ENCODE measurements at regions not wholly inside any gene's neighbourhood (a gene's known extent, or its start where the extent isn't known, plus 50 kb on each side); places are given as distances from the start of the nearest gene placed in this dataset.

DNA sequence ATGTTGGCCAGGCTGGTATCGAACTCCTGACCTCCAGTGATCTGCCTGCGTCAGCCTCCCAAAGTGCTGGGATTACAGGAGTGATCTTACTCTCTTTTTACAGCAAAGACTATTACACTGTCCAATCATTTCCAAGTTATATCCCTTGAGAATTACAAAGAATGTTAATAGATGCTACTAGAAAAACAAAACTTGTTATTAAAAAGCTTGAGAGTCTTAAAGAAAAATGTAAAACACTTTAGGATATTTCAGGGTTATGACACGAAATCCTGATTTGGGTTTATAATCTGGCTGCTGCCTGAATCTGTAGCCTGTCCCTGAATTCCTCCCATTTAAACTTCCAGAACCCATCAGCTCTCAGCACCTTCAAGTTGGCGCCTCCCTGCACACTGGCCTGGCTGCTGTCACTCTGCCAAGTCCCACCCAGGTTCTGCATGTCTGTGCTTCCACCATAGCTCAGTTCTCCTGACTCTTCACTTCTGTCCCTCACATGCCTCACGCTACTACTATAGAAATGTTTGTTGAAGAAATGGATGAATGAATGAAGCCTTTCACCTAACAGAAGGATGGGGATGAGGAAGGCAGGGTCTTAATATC is 55.8 kb upstream of the RFXAP start:
- DNase-seq = peak; percentile 38
- Histone ChIP-seq H3K9me3 (peaks cover 3% of the 10 kb centered on the region; the same call in 1 of the 2 replicates), H3K4me3 (ENCODE audit: low read depth, low read length) (no peak overlapping the region), H3K36me3 (no peaks in the 10 kb centered on the region), H3K27me3 (no peaks in the 10 kb centered on the region), H3K4me1 (peaks cover 13% of the 10 kb centered on the region)
- TF ChIP-seq CTCF (IDR thresholded peaks at IDR 0.05; ENCODE audit: low read depth, low read length) = no peak

GRCh38 chr13:36764536-36764935 is 54.5 kb upstream of the RFXAP start:
- no peak for TF ChIP-seq CTCF (IDR thresholded peaks at IDR 0.05; ENCODE audit: low read depth, low read length)
- peaks cover 3% of the 10 kb centered on the region; the same call in 1 of the 2 replicates for H3K9me3 ChIP-seq
- no peak for DNase-seq
- H3K4me1 ChIP-seq = peaks cover 10% of the 10 kb centered on the region
- H3K27me3 ChIP-seq = peaks cover 3% of the 10 kb centered on the region; the same call in 1 of the 2 replicates
- H3K36me3 ChIP-seq = no peaks in the 10 kb centered on the region
- H3K4me3 ChIP-seq (ENCODE audit: low read depth, low read length) = no peak overlapping the region

GRCh38 chr13:36764957-36765356 is 54.1 kb upstream of the RFXAP start:
- Histone ChIP-seq H3K27me3 (peaks cover 4% of the 10 kb centered on the region; the same call in 1 of the 2 replicates), H3K4me1 (peaks cover 10% of the 10 kb centered on the region), H3K36me3 (no peaks in the 10 kb centered on the region), H3K4me3 (ENCODE audit: low read depth, low read length) (no peak overlapping the region), H3K9me3 (peaks cover 3% of the 10 kb centered on the region; the same call in 1 of the 2 replicates)
- DNase-seq = no peak
- no peak for TF ChIP-seq CTCF (IDR thresholded peaks at IDR 0.05; ENCODE audit: low read depth, low read length)

DNA sequence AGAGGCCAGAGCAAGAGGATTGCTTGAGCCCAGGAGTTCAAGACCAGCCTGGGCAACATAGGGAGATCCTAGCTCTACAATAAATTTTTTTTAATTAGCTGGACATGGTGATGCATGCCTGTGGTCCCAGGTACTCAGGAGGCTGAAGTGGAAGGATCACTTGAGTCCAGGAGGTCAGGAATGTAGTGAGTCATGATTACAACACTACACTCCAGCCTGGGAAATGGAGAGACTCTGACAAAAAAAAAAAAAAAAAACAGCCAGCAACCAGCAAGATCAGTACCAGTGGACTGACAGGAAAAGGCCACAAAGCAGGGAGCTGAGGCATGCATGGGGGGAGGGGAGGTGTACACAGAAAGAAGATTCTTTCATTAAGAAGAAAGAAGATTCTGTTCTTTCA is 52.7 kb upstream of the RFXAP start:
- DNase-seq = no peak
- Histone ChIP-seq H3K9me3 (peaks cover 3% of the 10 kb centered on the region; the same call in 1 of the 2 replicates), H3K4me1 (peaks cover 10% of the 10 kb centered on the region), H3K4me3 (ENCODE audit: low read depth, low read length) (no peak overlapping the region), H3K27me3 (peaks cover 4% of the 10 kb centered on the region; the same call in 1 of the 2 replicates), H3K36me3 (no peaks in the 10 kb centered on the region)
- TF ChIP-seq CTCF (IDR thresholded peaks at IDR 0.05; ENCODE audit: low read depth, low read length) = no peak

DNA sequence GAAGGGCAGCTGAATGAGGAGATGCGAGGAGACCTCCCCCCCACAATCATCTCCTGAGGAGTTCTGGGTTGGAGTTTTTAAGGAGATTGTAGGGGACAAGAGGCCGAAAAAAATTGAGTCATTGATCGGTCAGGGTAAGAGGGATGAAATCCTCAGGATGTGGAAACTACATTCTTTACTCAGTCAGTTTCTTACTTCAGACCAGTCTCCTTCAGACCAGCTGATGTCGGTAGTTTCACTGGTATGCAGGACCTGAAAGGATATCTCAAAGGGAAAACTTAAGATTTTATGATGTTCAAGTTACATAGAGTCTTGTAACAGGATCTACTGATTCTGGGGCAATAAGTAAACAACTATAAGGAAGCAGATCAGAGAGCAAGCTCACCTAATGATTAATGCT is 51.7 kb upstream of the RFXAP start:
- H3K4me3 ChIP-seq (ENCODE audit: low read depth, low read length) = no peak overlapping the region
- H3K36me3 ChIP-seq = no peaks in the 10 kb centered on the region
- peaks cover 3% of the 10 kb centered on the region; the same call in 1 of the 2 replicates for H3K9me3 ChIP-seq
- no peak for TF ChIP-seq CTCF (IDR thresholded peaks at IDR 0.05; ENCODE audit: low read depth, low read length)
- H3K27me3 ChIP-seq = peaks cover 4% of the 10 kb centered on the region; the same call in 1 of the 2 replicates
- peaks cover 6% of the 10 kb centered on the region for H3K4me1 ChIP-seq
- DNase-seq = no peak

GRCh38 chr13:36769126-36769525 is 49.9 kb upstream of the RFXAP start:
- Histone ChIP-seq H3K4me3 (ENCODE audit: low read depth, low read length) (no peak overlapping the region), H3K27me3 (peaks cover 4% of the 10 kb centered on the region; the same call in 1 of the 2 replicates), H3K36me3 (no peaks in the 10 kb centered on the region), H3K4me1 (no peaks in the 10 kb centered on the region), H3K9me3 (peaks cover 3% of the 10 kb centered on the region; the same call in 1 of the 2 replicates)
- DNase-seq = no peak
- no peak for TF ChIP-seq CTCF (IDR thresholded peaks at IDR 0.05; ENCODE audit: low read depth, low read length)

All from BE2C (cell line).